Upper lobe of left lung (tissue), 6 donors: ENCODE measurements at regions not wholly inside any gene's neighbourhood (a gene's known extent, or its start where the extent isn't known, plus 50 kb on each side); places are given as distances from the start of the nearest gene placed in this dataset.
"Not testable (repeated sequence)": the region's sequence is repeated elsewhere in the genome, so short reads cannot be mapped to it uniquely, and the experiment has no call there.

ENCODE experiments used
- ATAC-seq, 2 donors: fragments of 200-7000 bp; cut with Tn5 transposase; one replicate each; pipeline ENCODE4 v1.9.1; 2022; ENCODE audit warnings: mild to moderate bottlenecking in 2 of 2, moderate library complexity in 2 of 2; ENCODE audit not compliant: low FRiP score in 2 of 2
- DNase-seq, 2 donors: peaks; one replicate each; pipeline ENCODE4 v3.0.0-alpha.2; 2019 to 2020
- H3K27ac ChIP-seq, 4 donors: fragments of 200-600 bp; sonication (generic); one replicate each; pipeline ENCODE4 v1.5.1; 2016 to 2019
- H3K27me3 ChIP-seq, 4 donors: fragments of 200-600 bp; sonication (generic); one replicate each; pipeline ENCODE4 v1.5.1; 2017 to 2019
- H3K36me3 ChIP-seq, 4 donors: fragments of 200-600 bp; sonication (generic); one replicate each; pipeline ENCODE4 v1.5.1; 2016 to 2019
- H3K4me1 ChIP-seq, 4 donors: fragments of 200-600 bp; sonication (generic); one replicate each; pipeline ENCODE4 v1.5.1; 2018 to 2019
- H3K4me3 ChIP-seq, 4 donors: fragments of 200-600 bp; sonication (generic); one replicate each; pipeline ENCODE4 v1.5.1; 2017 to 2019; ENCODE audit warnings: mild to moderate bottlenecking in 2 of 4, moderate library complexity in 1 of 4
- H3K9me3 ChIP-seq, 4 donors: fragments of 200-600 bp; sonication (generic); one replicate each; pipeline ENCODE4 v1.5.1; 2018 to 2019
- EP300 ChIP-seq, 4 donors: sonication (generic); formaldehyde crosslinking; IDR thresholded peaks; one replicate each; pipeline ENCODE4 v1.5.1; 2017; ENCODE audit warnings: antibody characterized with exemption in 4 of 4, control low read depth in 2 of 4
- POLR2A ChIP-seq, 4 donors: fragments of 450-650 bp; IDR thresholded peaks; one replicate each; pipeline ENCODE4 v1.5.1; 2016 to 2017; ENCODE audit warnings: antibody characterized with exemption in 4 of 4, mild to moderate bottlenecking in 2 of 4
- POLR2AphosphoS5 ChIP-seq, 2 donors: sonication (generic); formaldehyde crosslinking; IDR thresholded peaks; one replicate each; pipeline ENCODE4 v1.5.1; 2017; ENCODE audit warnings: antibody characterized with exemption in 2 of 2
- WGBS, 2 donors: methylation state at CpG; one replicate each; pipeline ENCODE4 v1.1.5; 2017 to 2018; 5-methylcytosine and 5-hydroxymethylcytosine counted together
- TF ChIP-seq, protein P1 (sequence below), 6 experiments: fragments of 450-650 bp in 4 of 6; fragments of 200-600 bp in 2 of 6; sonication (generic) in 2 of 6; IDR thresholded peaks; one replicate each; pipeline ENCODE4 v1.5.1; 2016 to 2019; ENCODE audit warnings: antibody characterized with exemption in 6 of 6
- donor health status: DM: no; HTN: no; CAD: no; lungs with moderate emphysema.
- donor health status: DM: no; HTN: yes; CAD: no; lungs with severe emphysema.

DNA sequence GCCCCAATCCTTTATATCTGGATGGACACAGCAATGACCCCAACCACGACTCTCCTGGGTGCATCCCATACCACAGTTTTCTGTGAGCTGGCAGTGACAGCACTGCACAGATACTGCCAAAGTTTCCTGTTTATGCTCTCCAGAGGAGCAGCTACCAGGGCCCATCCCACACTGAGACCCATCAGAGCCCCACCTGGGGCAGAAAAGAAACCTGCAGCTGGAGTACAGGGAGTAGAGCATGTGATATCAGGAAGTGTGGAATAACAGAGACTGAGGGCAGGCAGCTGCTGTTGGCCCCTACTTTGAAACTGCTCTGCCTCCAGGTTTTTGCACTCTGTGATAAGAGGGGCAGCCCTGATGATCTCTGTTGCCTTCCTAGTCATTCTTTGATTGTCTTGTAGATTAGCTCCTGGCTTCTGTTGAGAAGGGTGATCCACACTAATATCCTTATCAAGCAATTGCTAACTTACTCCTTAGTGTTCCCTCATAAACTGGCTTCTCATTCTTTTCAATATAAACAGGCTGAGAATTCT is 526.3 kb upstream of the TECRL start:
- no peak overlapping the region for H3K4me3 ChIP-seq
- H3K9me3 ChIP-seq, result no peaks in the 10 kb centered on the region
- no peak for TF ChIP-seq POLR2A (IDR thresholded peaks at IDR 0.05)
- TF ChIP-seq, protein P1, sequence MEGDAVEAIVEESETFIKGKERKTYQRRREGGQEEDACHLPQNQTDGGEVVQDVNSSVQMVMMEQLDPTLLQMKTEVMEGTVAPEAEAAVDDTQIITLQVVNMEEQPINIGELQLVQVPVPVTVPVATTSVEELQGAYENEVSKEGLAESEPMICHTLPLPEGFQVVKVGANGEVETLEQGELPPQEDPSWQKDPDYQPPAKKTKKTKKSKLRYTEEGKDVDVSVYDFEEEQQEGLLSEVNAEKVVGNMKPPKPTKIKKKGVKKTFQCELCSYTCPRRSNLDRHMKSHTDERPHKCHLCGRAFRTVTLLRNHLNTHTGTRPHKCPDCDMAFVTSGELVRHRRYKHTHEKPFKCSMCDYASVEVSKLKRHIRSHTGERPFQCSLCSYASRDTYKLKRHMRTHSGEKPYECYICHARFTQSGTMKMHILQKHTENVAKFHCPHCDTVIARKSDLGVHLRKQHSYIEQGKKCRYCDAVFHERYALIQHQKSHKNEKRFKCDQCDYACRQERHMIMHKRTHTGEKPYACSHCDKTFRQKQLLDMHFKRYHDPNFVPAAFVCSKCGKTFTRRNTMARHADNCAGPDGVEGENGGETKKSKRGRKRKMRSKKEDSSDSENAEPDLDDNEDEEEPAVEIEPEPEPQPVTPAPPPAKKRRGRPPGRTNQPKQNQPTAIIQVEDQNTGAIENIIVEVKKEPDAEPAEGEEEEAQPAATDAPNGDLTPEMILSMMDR (IDR thresholded peaks at IDR 0.05), result no peak
- no peak for TF ChIP-seq POLR2AphosphoS5 (IDR thresholded peaks at IDR 0.05)
- TF ChIP-seq EP300 (IDR thresholded peaks at IDR 0.05), result no peak
- H3K27ac ChIP-seq, result no peak overlapping the region
- WGBS, 2 donors, result 58 to 63% methylated on average over 1 of the region's 1 CpG
- no peaks in the 10 kb centered on the region for H3K4me1 ChIP-seq
- H3K27me3 ChIP-seq, result no peaks in the 10 kb centered on the region
- DNase-seq, result no peak
- ATAC-seq, result no peak
- no peaks in the 10 kb centered on the region for H3K36me3 ChIP-seq

DNA sequence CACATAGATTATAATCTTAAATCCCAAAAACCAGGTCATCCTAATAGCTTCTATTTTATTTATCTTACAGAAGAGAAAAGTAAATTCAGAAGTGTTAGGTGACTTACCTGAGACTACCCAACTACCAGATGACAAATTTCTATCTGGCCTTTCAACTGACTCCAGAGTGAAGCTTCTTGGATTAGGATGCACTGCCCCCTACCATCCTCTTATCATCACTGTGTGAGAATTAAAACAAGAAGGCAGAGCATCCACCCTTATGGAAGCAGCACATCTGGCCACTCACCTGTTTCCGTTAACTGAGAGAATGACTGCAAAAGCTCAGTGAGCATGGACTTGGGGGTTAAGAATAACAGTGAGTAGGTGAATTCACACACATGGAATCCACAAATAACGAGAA is 502.6 kb upstream of the TECRL start:
- H3K36me3 ChIP-seq, result no peaks in the 10 kb centered on the region
- H3K4me3 ChIP-seq, result no peak overlapping the region
- H3K27ac ChIP-seq, result no peak overlapping the region
- no peaks in the 10 kb centered on the region for H3K9me3 ChIP-seq
- H3K4me1 ChIP-seq, result no peaks in the 10 kb centered on the region
- WGBS, 2 donors, result 66 to 71% methylated on average over 2 of the region's 2 CpGs
- DNase-seq (no peak), ATAC-seq (no peak)
- H3K27me3 ChIP-seq, result no peaks in the 10 kb centered on the region
- TF ChIP-seq, protein P1 (IDR thresholded peaks at IDR 0.05), result no peak

DNA sequence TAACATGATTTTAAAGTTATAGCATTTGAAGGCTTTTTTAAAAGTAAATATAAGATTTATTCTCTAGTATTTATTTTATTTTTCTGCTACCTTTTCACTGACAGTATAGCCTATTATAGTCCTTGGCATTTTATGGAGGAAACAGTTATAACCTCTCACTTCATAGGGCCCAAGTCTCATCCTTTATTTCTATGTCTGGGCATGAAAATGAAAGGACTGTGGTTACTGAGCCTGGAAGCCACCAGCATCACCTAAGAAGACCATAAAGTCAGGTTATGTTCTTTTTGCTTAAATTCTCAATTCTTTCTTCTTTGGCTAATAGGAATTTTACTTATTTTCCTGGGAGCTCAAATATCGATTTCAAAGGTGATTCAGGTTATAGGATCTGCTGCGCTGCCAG is 494.7 kb upstream of the TECRL start:
- Histone ChIP-seq H3K4me3 (no peak overlapping the region), H3K27me3 (no peaks in the 10 kb centered on the region), H3K27ac (no peak overlapping the region), H3K9me3 (no peaks in the 10 kb centered on the region), H3K36me3 (no peaks in the 10 kb centered on the region), H3K4me1 (no peaks in the 10 kb centered on the region)
- DNase-seq (no peak), ATAC-seq (no peak)
- WGBS, 2 donors, result 69 to 94% methylated on average over 2 of the region's 2 CpGs
- no peak for TF ChIP-seq POLR2AphosphoS5 (IDR thresholded peaks at IDR 0.05)
- TF ChIP-seq POLR2A (IDR thresholded peaks at IDR 0.05), result no peak
- TF ChIP-seq, protein P1 (IDR thresholded peaks at IDR 0.05), result no peak
- TF ChIP-seq EP300 (IDR thresholded peaks at IDR 0.05), result no peak

DNA sequence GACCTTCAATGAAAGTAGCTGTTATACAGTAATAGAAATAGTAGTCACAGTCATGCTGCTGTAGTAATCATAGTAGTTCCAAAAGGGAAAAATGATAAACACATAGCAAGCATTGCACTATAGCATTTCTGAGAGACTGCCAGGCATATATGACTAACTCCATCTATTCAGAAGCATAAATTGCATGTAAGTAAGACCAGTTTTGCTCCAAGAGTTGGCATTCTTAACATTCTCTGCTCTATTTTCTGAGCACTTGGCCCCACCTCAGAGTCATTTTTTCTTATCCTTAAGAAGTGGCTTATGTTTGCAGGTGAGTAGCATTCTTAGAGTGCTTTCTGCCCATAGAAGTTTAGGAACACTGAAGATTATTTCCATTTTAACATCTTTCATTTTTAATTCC is 490.3 kb upstream of the TECRL start:
- DNase-seq (no peak), ATAC-seq (no peak)

DNA sequence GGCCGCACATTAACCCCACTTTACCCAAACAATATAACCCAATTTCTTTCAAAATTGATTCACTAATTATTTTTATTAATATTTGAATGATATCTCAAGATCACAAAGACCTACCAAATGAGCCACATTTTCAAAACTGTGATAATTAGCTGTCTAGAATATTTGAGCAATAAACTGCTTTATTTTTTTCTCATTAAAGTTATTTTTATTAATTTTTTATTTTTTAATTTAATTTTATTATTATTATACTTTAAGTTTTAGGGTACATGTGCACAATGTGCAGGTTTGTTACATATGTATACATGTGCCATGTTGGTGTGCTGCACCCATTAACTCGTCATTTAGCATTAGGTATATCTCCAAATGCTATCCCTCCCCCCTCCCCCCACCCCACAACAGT is 489.8 kb upstream of the TECRL start:
- not testable (repeated sequence) for H3K4me3 ChIP-seq, DNase-seq, H3K27ac ChIP-seq, H3K9me3 ChIP-seq, H3K27me3 ChIP-seq, ATAC-seq, H3K36me3 ChIP-seq, H3K4me1 ChIP-seq
- 67 to 75% methylated on average over 2 of the region's 2 CpGs for WGBS, 2 donors

More for the DNA sequence above, 490.3 kb upstream of the TECRL start:
- TF ChIP-seq POLR2A (IDR thresholded peaks at IDR 0.05), result no peak
- TF ChIP-seq POLR2AphosphoS5 (IDR thresholded peaks at IDR 0.05), result no peak
- TF ChIP-seq EP300 (IDR thresholded peaks at IDR 0.05), result no peak
- TF ChIP-seq, protein P1 (IDR thresholded peaks at IDR 0.05), result no peak
- Histone ChIP-seq H3K9me3 (no peaks in the 10 kb centered on the region), H3K4me1 (no peaks in the 10 kb centered on the region), H3K27me3 (no peaks in the 10 kb centered on the region), H3K36me3 (no peaks in the 10 kb centered on the region), H3K27ac (no peak overlapping the region), H3K4me3 (no peak overlapping the region)
